ENCODE measurements at regions not wholly inside any gene's neighbourhood (a gene's known extent, or its start where the extent isn't known, plus 50 kb on each side); places are given as distances from the start of the nearest gene placed in this dataset.

GRCh38 chr20:1811621-1812498 is 83.3 kb upstream of the SIRPA start:
- POLR2A ChIA-PET: interaction anchor here (1.5 kb wide), 1 partner anchor 9 kb away, joined by 3 read pairs; no protein-coding TSS in a partner anchor
- no peak for TF ChIP-seq L3MBTL2 (conservative IDR thresholded peaks at IDR 0.05)
- no peak for TF ChIP-seq HDGF (IDR thresholded peaks at IDR 0.05; ENCODE audit: borderline replicate concordance)
- no peak for TF ChIP-seq BHLHE40 (IDR thresholded peaks at IDR 0.05; ENCODE audit: borderline replicate concordance)
- no peak for TF ChIP-seq SP1 (IDR thresholded peaks at IDR 0.05)
- no peak for TF ChIP-seq NFRKB (IDR thresholded peaks at IDR 0.05)
- TF ChIP-seq SUZ12 (IDR thresholded peaks at IDR 0.05): no peak
- no peak for TF ChIP-seq CTBP1 (IDR thresholded peaks at IDR 0.05; ENCODE audit: borderline replicate concordance)
- TF ChIP-seq ZNF384 (IDR thresholded peaks at IDR 0.05): no peak
- TF ChIP-seq PKNOX1 (IDR thresholded peaks at IDR 0.05): no peak
- TF ChIP-seq FOXK2 (IDR thresholded peaks at IDR 0.05): no peak
- TF ChIP-seq FOXM1 (IDR thresholded peaks at IDR 0.05; ENCODE audit: borderline replicate concordance): no peak
- DNase-seq (ENCODE audit: extremely low spot score): no peak
- CTCF ChIA-PET: interaction anchor here (1.1 kb wide), 1 partner anchor 35 kb away, joined by 4 read pairs; no protein-coding TSS in a partner anchor

- POLR2A ChIA-PET: interaction anchor here (1.5 kb wide), 1 partner anchor 8 kb away, joined by 3 read pairs; no protein-coding TSS in a partner anchor
- CTCF ChIA-PET: no interaction called here
- no peak for TF ChIP-seq SUZ12 (IDR thresholded peaks at IDR 0.05)
- no peak for TF ChIP-seq FOXM1 (IDR thresholded peaks at IDR 0.05; ENCODE audit: borderline replicate concordance)
- TF ChIP-seq SP1 (IDR thresholded peaks at IDR 0.05): no peak
- TF ChIP-seq ZNF384 (IDR thresholded peaks at IDR 0.05): no peak
- no peak for TF ChIP-seq NFRKB (IDR thresholded peaks at IDR 0.05)
- TF ChIP-seq BHLHE40 (IDR thresholded peaks at IDR 0.05; ENCODE audit: borderline replicate concordance): no peak
- DNase-seq (ENCODE audit: extremely low spot score): no peak
These were observed 84.1 kb upstream of the SIRPA start for GRCh38 chr20:1810926-1811620.

- ChIA-PET CTCF (no interaction called here), POLR2A (interaction anchor here (1.5 kb wide), 1 partner anchor 8 kb away, joined by 3 read pairs; no protein-coding TSS in a partner anchor)
- no peak for DNase-seq (ENCODE audit: extremely low spot score)
- TF ChIP-seq TARDBP (IDR thresholded peaks at IDR 0.05) (no peak), ZNF384 (IDR thresholded peaks at IDR 0.05) (no peak), PKNOX1 (IDR thresholded peaks at IDR 0.05) (no peak), ARNT (IDR thresholded peaks at IDR 0.05) (no peak), FOXK2 (IDR thresholded peaks at IDR 0.05) (no peak), L3MBTL2 (conservative IDR thresholded peaks at IDR 0.05) (no peak), LEF1 (IDR thresholded peaks at IDR 0.05; ENCODE audit: borderline replicate concordance) (no peak), CTBP1 (IDR thresholded peaks at IDR 0.05; ENCODE audit: borderline replicate concordance) (no peak), HDGF (IDR thresholded peaks at IDR 0.05; ENCODE audit: borderline replicate concordance) (no peak), SUZ12 (IDR thresholded peaks at IDR 0.05) (no peak), FOXA1 (IDR thresholded peaks at IDR 0.05) (no peak), SP1 (IDR thresholded peaks at IDR 0.05) (no peak), BHLHE40 (IDR thresholded peaks at IDR 0.05; ENCODE audit: borderline replicate concordance) (no peak)
These were observed 84.7 kb upstream of the SIRPA start for GRCh38 chr20:1810572-1810925.

- DNase-seq (ENCODE audit: extremely low spot score): no peak
- CTCF ChIA-PET: no interaction called here
- POLR2A ChIA-PET: no interaction called here
- no peak for TF ChIP-seq SUZ12 (IDR thresholded peaks at IDR 0.05)
- no peak for TF ChIP-seq ARNT (IDR thresholded peaks at IDR 0.05)
- TF ChIP-seq FOXA1 (IDR thresholded peaks at IDR 0.05): no peak
- no peak for TF ChIP-seq CTBP1 (IDR thresholded peaks at IDR 0.05; ENCODE audit: borderline replicate concordance)
- TF ChIP-seq SP1 (IDR thresholded peaks at IDR 0.05): no peak
- TF ChIP-seq ZNF384 (IDR thresholded peaks at IDR 0.05): no peak
- no peak for TF ChIP-seq PKNOX1 (IDR thresholded peaks at IDR 0.05)
These were observed 85.3 kb upstream of the SIRPA start for GRCh38 chr20:1809611-1810510.

- no peak for DNase-seq (ENCODE audit: extremely low spot score)
- ChIA-PET POLR2A (no interaction called here), CTCF (no interaction called here)
- TF ChIP-seq FOXK2 (IDR thresholded peaks at IDR 0.05) (no peak), SP1 (IDR thresholded peaks at IDR 0.05) (no peak), ZNF384 (IDR thresholded peaks at IDR 0.05) (no peak), L3MBTL2 (conservative IDR thresholded peaks at IDR 0.05) (no peak), HDGF (IDR thresholded peaks at IDR 0.05; ENCODE audit: borderline replicate concordance) (no peak), ARNT (IDR thresholded peaks at IDR 0.05) (no peak), FOXA1 (IDR thresholded peaks at IDR 0.05) (no peak), BHLHE40 (IDR thresholded peaks at IDR 0.05; ENCODE audit: borderline replicate concordance) (no peak), PKNOX1 (IDR thresholded peaks at IDR 0.05) (no peak), SUZ12 (IDR thresholded peaks at IDR 0.05) (no peak), NFRKB (IDR thresholded peaks at IDR 0.05) (no peak), ELF4 (IDR thresholded peaks at IDR 0.05) (no peak), LEF1 (IDR thresholded peaks at IDR 0.05; ENCODE audit: borderline replicate concordance) (no peak), CTBP1 (IDR thresholded peaks at IDR 0.05; ENCODE audit: borderline replicate concordance) (no peak), FOXM1 (IDR thresholded peaks at IDR 0.05; ENCODE audit: borderline replicate concordance) (no peak), TARDBP (IDR thresholded peaks at IDR 0.05) (no peak)
These were observed 86.1 kb upstream of the SIRPA start for GRCh38 chr20:1809131-1809572.

Data from HEK293T (cell line).